H1 (cell line): ENCODE measurements at regions not wholly inside any gene's neighbourhood (a gene's known extent, or its start where the extent isn't known, plus 50 kb on each side); places are given as distances from the start of the nearest gene placed in this dataset.

Source experiments
- CTCF ChIA-PET: fragments of 300-600 bp; sonication (Branson Sonifier 250); formaldehyde crosslinking; loops from one replicate; lab custom pipeline; 2021; ENCODE audit not compliant: partially characterized antibody; lab: Charles Lee
- POLR2A ChIA-PET: fragments of 300-600 bp; sonication (Branson Sonifier 250); formaldehyde crosslinking; loops from one replicate; lab custom pipeline; 2021; ENCODE audit warnings: inconsistent platforms; ENCODE audit not compliant: partially characterized antibody; lab: Charles Lee
- DNase-seq, 2 experiments: peaks; one replicate each; pipeline versions ENCODE4 v3.0.0 to v3.0.0-alpha.2; 2010 to 2022; ENCODE audit warnings: low spot score in 2 of 2, low read depth in 1 of 2, mixed read lengths in 1 of 2
- FAIRE-seq: peaks from 2 replicates; lab custom pipeline; 2011; peaks lifted over from hg19 to GRCh38; lab: Jason Lieb, UNC
- H2AFZ ChIP-seq: 2 replicates; pipeline ENCODE4 v1.8.1; 2012; ENCODE audit warnings: low read length, inconsistent platforms
- H2AK5ac ChIP-seq: 2 replicates; pipeline ENCODE4 v1.6.1; 2013; ENCODE audit warnings: low read depth, low read length
- H2BK120ac ChIP-seq: replicated peaks from 2 replicates; pipeline ENCODE3; 2013; ENCODE audit warnings: low read depth, low read length, inconsistent platforms
- H2BK12ac ChIP-seq: 2 replicates; pipeline ENCODE4 v1.6.1; 2013; ENCODE audit warnings: low read depth, low read length
- H2BK15ac ChIP-seq: 2 replicates; pipeline ENCODE4 v1.6.1; 2013; ENCODE audit warnings: low read length
- H2BK20ac ChIP-seq: 2 replicates; pipeline ENCODE4 v1.6.1; 2013; ENCODE audit warnings: low read length
- H2BK5ac ChIP-seq: 2 replicates; pipeline ENCODE4 v1.6.1; 2013; ENCODE audit warnings: low read depth, low read length
- H3K14ac ChIP-seq: 2 replicates; pipeline ENCODE4 v1.6.1; 2013; ENCODE audit warnings: inconsistent platforms; ENCODE audit not compliant: insufficient read length
- H3K18ac ChIP-seq: 2 replicates; pipeline ENCODE4 v1.6.1; 2013; ENCODE audit warnings: low read length; ENCODE audit errors: extremely low read depth
- H3K23ac ChIP-seq: 2 replicates; pipeline ENCODE4 v1.6.1; 2013; ENCODE audit warnings: inconsistent platforms; ENCODE audit not compliant: insufficient read length
- H3K23me2 ChIP-seq: 2 replicates; pipeline ENCODE4 v1.6.1; 2013; ENCODE audit warnings: low read depth, low read length
- H3K27ac ChIP-seq: 2 replicates; pipeline ENCODE4 v1.6.1; 2011; ENCODE audit warnings: low read depth, low read length, inconsistent platforms
- H3K27me3 ChIP-seq, 4 experiments: replicated peaks in 1 of 4; 1 replicate in 1 of 4; 2 replicates in 3 of 4; pipeline versions ENCODE4 v1.6.1 to v1.8.1; 2011 to 2013; ENCODE audit warnings: low read length in 3 of 4, mild to moderate bottlenecking in 3 of 4, inconsistent platforms in 2 of 4, mixed read lengths in 2 of 4, moderate library complexity in 1 of 4; ENCODE audit not compliant: control insufficient read depth in 3 of 4, insufficient read depth in 3 of 4; ENCODE audit errors: extremely low read depth in 1 of 4
- H3K36me3 ChIP-seq, 4 experiments: 2 replicates each; pipeline versions ENCODE4 v1.6.1 to v1.8.1; 2011 to 2013; ENCODE audit warnings: mild to moderate bottlenecking in 4 of 4, low read length in 3 of 4, moderate library complexity in 2 of 4, control low read depth in 1 of 4, inconsistent platforms in 1 of 4; ENCODE audit not compliant: insufficient read depth in 4 of 4, control insufficient read depth in 2 of 4
- H3K4ac ChIP-seq: replicated peaks from 2 replicates; pipeline ENCODE3; 2013; ENCODE audit warnings: low read length, low read depth, mixed read lengths, inconsistent platforms; ENCODE audit not compliant: insufficient read length
- H3K4me1 ChIP-seq, 4 experiments: replicated peaks in 1 of 4; 1 replicate in 1 of 4; 2 replicates in 3 of 4; pipeline versions ENCODE4 v1.6.1 to v1.8.1; 2011 to 2013; ENCODE audit warnings: low read length in 3 of 4, inconsistent platforms in 2 of 4, mixed read lengths in 1 of 4; ENCODE audit not compliant: insufficient read depth in 4 of 4, control insufficient read depth in 3 of 4
- H3K4me2 ChIP-seq, 2 experiments: 2 replicates each; pipeline versions ENCODE4 v1.6.1 to v1.8.1; 2011 to 2013; ENCODE audit warnings: low read depth in 2 of 2, low read length in 2 of 2, control low read depth in 1 of 2, inconsistent platforms in 1 of 2, mild to moderate bottlenecking in 1 of 2; ENCODE audit not compliant: insufficient read depth in 1 of 2
- H3K4me3 ChIP-seq, 4 experiments: fragments of 200-600, 300-600 bp in 1 of 4; sonication (generic), shearing (Covaris generic), sonication (Bioruptor Twin) in 1 of 4; 2 replicates each; pipeline versions ENCODE4 v1.5.1 to v1.8.1; 2011 to 2016; ENCODE audit warnings: low read length in 4 of 4, low read depth in 3 of 4, control low read depth in 2 of 4, inconsistent platforms in 2 of 4, mild to moderate bottlenecking in 2 of 4, mixed read lengths in 1 of 4, moderate library complexity in 1 of 4; ENCODE audit not compliant: insufficient read depth in 2 of 4; ENCODE audit errors: extremely low read depth in 1 of 4
- H3K56ac ChIP-seq: replicated peaks from 2 replicates; pipeline ENCODE3; 2013; ENCODE audit warnings: low read depth, mild to moderate bottlenecking, mixed read lengths, low read length, inconsistent platforms; ENCODE audit not compliant: insufficient read length
- H3K79me1 ChIP-seq: 2 replicates; pipeline ENCODE4 v1.6.1; 2013; ENCODE audit warnings: low read depth, low read length, control low read depth
- H3K79me2 ChIP-seq, 2 experiments: 2 replicates each; pipeline versions ENCODE4 v1.6.1 to v1.8.1; 2012 to 2013; ENCODE audit warnings: low read length in 2 of 2, mild to moderate bottlenecking in 2 of 2, inconsistent platforms in 1 of 2; ENCODE audit not compliant: insufficient read depth in 2 of 2, control insufficient read depth in 1 of 2
- H3K9ac ChIP-seq, 4 experiments: replicated peaks in 1 of 4; 1 replicate in 1 of 4; 2 replicates in 3 of 4; pipeline versions ENCODE4 v1.6.1 to v1.8.1; 2011 to 2013; ENCODE audit warnings: low read depth in 3 of 4, low read length in 3 of 4, control low read depth in 2 of 4, mild to moderate bottlenecking in 2 of 4, moderate library complexity in 2 of 4, inconsistent platforms in 1 of 4; ENCODE audit errors: extremely low read depth in 1 of 4
- H3K9me3 ChIP-seq, 2 experiments: 2 replicates each; pipeline versions ENCODE4 v1.6.1 to v1.8.1; 2012 to 2013; ENCODE audit warnings: mild to moderate bottlenecking in 2 of 2, moderate library complexity in 2 of 2, control low read depth in 1 of 2, inconsistent platforms in 1 of 2, low read depth in 1 of 2, low read length in 1 of 2, mixed read lengths in 1 of 2; ENCODE audit not compliant: insufficient read depth in 2 of 2
- H4K20me1 ChIP-seq, 2 experiments: replicated peaks in 1 of 2; 2 replicates each; pipeline versions ENCODE3 to v1.8.1; 2011 to 2013; ENCODE audit warnings: inconsistent platforms in 2 of 2, low read length in 2 of 2, mild to moderate bottlenecking in 1 of 2; ENCODE audit not compliant: insufficient read depth in 2 of 2, control insufficient read depth in 1 of 2
- H4K5ac ChIP-seq: 2 replicates; pipeline ENCODE4 v1.6.1; 2013; ENCODE audit warnings: low read length, low read depth, mixed read lengths, inconsistent platforms; ENCODE audit not compliant: insufficient read length
- H4K8ac ChIP-seq: 2 replicates; pipeline ENCODE4 v1.8.0; 2013; ENCODE audit warnings: mild to moderate bottlenecking, moderate library complexity, low read length, inconsistent platforms; ENCODE audit not compliant: insufficient read depth; ENCODE audit errors: extremely low read depth
- H4K91ac ChIP-seq: replicated peaks from 2 replicates; pipeline ENCODE3; 2013; ENCODE audit warnings: low read length, mixed read lengths, inconsistent platforms; ENCODE audit not compliant: insufficient read length
- HDAC6 ChIP-seq: IDR thresholded peaks from one replicate; pipeline ENCODE4 v1.7.1; 2012; ENCODE audit warnings: low read depth, mild to moderate bottlenecking, inconsistent platforms, low read length, moderate library complexity
- WGBS, 2 experiments: shearing (Covaris generic) in 1 of 2; methylation state at CpG; one replicate each; pipeline versions ENCODE4 v1.1.6 to v1.1.7; 2013 to 2015; ENCODE audit warnings: low lambda C conversion rate in 2 of 2, mixed read lengths in 2 of 2, inconsistent platforms in 1 of 2, low coverage in 1 of 2, missing lambda C conversion rate in 1 of 2; ENCODE audit not compliant: insufficient replicate concordance in 2 of 2, insufficient coverage in 1 of 2, insufficient read length in 1 of 2; ENCODE audit errors: extremely low coverage in 1 of 2, missing lambda C conversion rate in 1 of 2; 5-methylcytosine and 5-hydroxymethylcytosine counted together

DNA sequence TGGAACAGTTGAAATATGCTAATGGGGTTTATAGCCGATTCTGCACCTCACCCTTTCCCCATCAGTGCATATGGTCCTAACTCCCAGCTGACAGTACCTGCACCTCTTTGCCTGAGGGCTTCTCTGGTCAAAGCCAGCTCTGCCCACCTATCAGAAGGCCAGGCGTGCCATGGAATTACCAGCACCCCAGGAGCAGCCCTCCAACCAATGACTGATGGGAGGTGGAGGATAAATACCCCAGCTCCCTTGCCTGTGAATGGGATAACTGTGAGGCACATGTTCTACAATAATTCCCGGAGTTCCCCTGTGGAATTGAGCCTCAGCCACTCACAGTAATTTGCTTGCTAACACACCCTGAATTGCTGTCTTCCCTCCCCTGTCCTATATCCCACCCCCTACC is 572.0 kb downstream of the BCOR start:
- Histone ChIP-seq H4K5ac (no peak overlapping the region), H3K79me2 (no peaks in the 10 kb centered on the region)
- TF ChIP-seq HDAC6: no peak

More for the DNA sequence above, 572.0 kb downstream of the BCOR start:
- no peaks in the 10 kb centered on the region for H3K36me3 ChIP-seq
- CTCF ChIA-PET: no interaction called here
- H3K4ac ChIP-seq: no peak overlapping the region
- H3K56ac ChIP-seq: no peak overlapping the region
- no peak overlapping the region for H4K91ac ChIP-seq
- no peaks in the 10 kb centered on the region for H3K23me2 ChIP-seq
- H3K14ac ChIP-seq: no peak overlapping the region
- POLR2A ChIA-PET: no interaction called here
- H3K27me3 ChIP-seq: no peaks in the 10 kb centered on the region
- no peak overlapping the region for H3K9ac ChIP-seq
- FAIRE-seq: no peak
- H2BK15ac ChIP-seq: no peak overlapping the region
- WGBS, 2 experiments: 75% methylated on average over 2 of the region's 3 CpGs; no CpG with 5 or more reads in 1 of the 2 experiments
- no peak overlapping the region for H4K8ac ChIP-seq
- no peak overlapping the region for H3K23ac ChIP-seq
- H2AFZ ChIP-seq: no peak overlapping the region
- no peaks in the 10 kb centered on the region for H4K20me1 ChIP-seq
- no peak overlapping the region for H2BK12ac ChIP-seq
- H3K27ac ChIP-seq: no peak overlapping the region
- H3K18ac ChIP-seq: no peak overlapping the region
- H2AK5ac ChIP-seq: no peak overlapping the region
- no peak for DNase-seq
- peaks cover 0 to 3% (median 0%) of the 10 kb centered on the region in 4 experiments; a peak in 1 of 7 replicates for H3K4me1 ChIP-seq
- no peak overlapping the region for H2BK20ac ChIP-seq
- no peak overlapping the region for H2BK5ac ChIP-seq
- H3K9me3 ChIP-seq: 0 out of 4 replicates have a peak, but pooled peaks cover 0 to 3% of the 10 kb centered on the region in 2 experiments
- no peak overlapping the region for H3K4me3 ChIP-seq
- H3K4me2 ChIP-seq: no peak overlapping the region
- H3K79me1 ChIP-seq: no peaks in the 10 kb centered on the region
- no peak overlapping the region for H2BK120ac ChIP-seq
